HEK293 (cell line): ENCODE measurements at regions not wholly inside any gene's neighbourhood (a gene's known extent, or its start where the extent isn't known, plus 50 kb on each side); places are given as distances from the start of the nearest gene placed in this dataset.

Source experiments
- GFI1B ChIP-seq: fragments of 450-650 bp; formaldehyde crosslinking; IDR thresholded peaks from 2 replicates; pipeline ENCODE4 v1.5.1; 2016; ENCODE audit warnings: missing biosample characterization, missing genetic modification characterization
- HOXC10 ChIP-seq: sonication (generic); formaldehyde crosslinking; IDR thresholded peaks from 2 replicates; pipeline ENCODE4 v1.8.1; 2023; ENCODE audit warnings: mild to moderate bottlenecking, missing genetic modification reagents
- WT1 ChIP-seq: fragments of 450-650 bp; formaldehyde crosslinking; IDR thresholded peaks from 2 replicates; pipeline ENCODE4 v1.5.1; 2016; ENCODE audit warnings: missing biosample characterization, missing genetic modification characterization
- YY1 ChIP-seq: fragments of 450-650 bp; formaldehyde crosslinking; IDR thresholded peaks from 2 replicates; pipeline ENCODE4 v1.5.1; 2018; ENCODE audit warnings: missing biosample characterization, missing genetic modification characterization
- ZNF121 ChIP-seq: fragments of 450-650 bp; formaldehyde crosslinking; IDR thresholded peaks from 2 replicates; pipeline ENCODE4 v1.5.1; 2016; ENCODE audit warnings: missing biosample characterization, missing genetic modification characterization
- ZNF24 ChIP-seq: fragments of 450-650 bp; formaldehyde crosslinking; IDR thresholded peaks from 2 replicates; pipeline ENCODE4 v1.5.1; 2016; ENCODE audit warnings: missing biosample characterization, missing genetic modification characterization
- ZNF302 ChIP-seq: fragments of 450-650 bp; formaldehyde crosslinking; IDR thresholded peaks from 2 replicates; pipeline ENCODE4 v1.5.1; 2016; ENCODE audit warnings: missing biosample characterization, missing genetic modification characterization, low read depth
- ZNF398 ChIP-seq: fragments of 450-650 bp; formaldehyde crosslinking; IDR thresholded peaks from 2 replicates; pipeline ENCODE4 v1.5.1; 2017; ENCODE audit warnings: missing biosample characterization, missing genetic modification characterization
- ZNF561 ChIP-seq: fragments of 450-650 bp; IDR thresholded peaks from 2 replicates; pipeline ENCODE4 v1.5.1; 2018; ENCODE audit warnings: missing biosample characterization, missing genetic modification characterization, borderline replicate concordance
- ZNF660 ChIP-seq: fragments of 450-650 bp; IDR thresholded peaks from 2 replicates; pipeline ENCODE4 v1.5.1; 2018; ENCODE audit warnings: missing biosample characterization, mild to moderate bottlenecking, missing genetic modification characterization
- ZNF747 ChIP-seq: fragments of 450-650 bp; formaldehyde crosslinking; IDR thresholded peaks from 2 replicates; pipeline ENCODE4 v1.5.1; 2016; ENCODE audit warnings: missing biosample characterization, missing genetic modification characterization
- TF ChIP-seq, protein P1 (sequence below): fragments of 450-650 bp; formaldehyde crosslinking; IDR thresholded peaks from 2 replicates; pipeline ENCODE4 v1.5.1; 2016; ENCODE audit warnings: missing biosample characterization, missing genetic modification characterization
- TF ChIP-seq, protein P2 (sequence below): fragments of 450-650 bp; formaldehyde crosslinking; IDR thresholded peaks from 2 replicates; pipeline ENCODE4 v1.5.1; 2016; ENCODE audit warnings: missing biosample characterization, missing genetic modification characterization
- TF ChIP-seq, protein P3 (sequence below): fragments of 450-650 bp; IDR thresholded peaks from 2 replicates; pipeline ENCODE4 v1.5.1; 2018; ENCODE audit warnings: missing biosample characterization, missing genetic modification characterization

DNA sequence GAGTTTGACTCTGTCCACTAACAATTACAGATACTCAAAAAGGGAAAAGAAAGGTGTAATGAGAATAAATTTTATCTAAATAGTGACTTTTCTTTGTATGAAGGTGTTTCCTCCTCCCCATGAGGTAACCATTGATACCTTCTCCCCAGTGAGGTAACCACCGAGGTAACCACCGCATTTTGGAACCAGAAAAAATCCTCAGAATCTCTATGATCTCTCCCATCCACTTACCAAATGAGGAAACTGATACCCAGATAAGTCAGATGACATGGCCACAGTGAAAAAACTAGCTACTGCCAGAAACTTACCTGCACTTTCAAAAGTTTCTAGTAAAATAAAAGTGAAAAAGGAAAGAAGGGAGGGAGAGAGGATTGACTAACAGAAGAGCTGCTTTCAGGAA, 124.0 kb upstream of the FNDC3A start:
- TF ChIP-seq, protein P1, sequence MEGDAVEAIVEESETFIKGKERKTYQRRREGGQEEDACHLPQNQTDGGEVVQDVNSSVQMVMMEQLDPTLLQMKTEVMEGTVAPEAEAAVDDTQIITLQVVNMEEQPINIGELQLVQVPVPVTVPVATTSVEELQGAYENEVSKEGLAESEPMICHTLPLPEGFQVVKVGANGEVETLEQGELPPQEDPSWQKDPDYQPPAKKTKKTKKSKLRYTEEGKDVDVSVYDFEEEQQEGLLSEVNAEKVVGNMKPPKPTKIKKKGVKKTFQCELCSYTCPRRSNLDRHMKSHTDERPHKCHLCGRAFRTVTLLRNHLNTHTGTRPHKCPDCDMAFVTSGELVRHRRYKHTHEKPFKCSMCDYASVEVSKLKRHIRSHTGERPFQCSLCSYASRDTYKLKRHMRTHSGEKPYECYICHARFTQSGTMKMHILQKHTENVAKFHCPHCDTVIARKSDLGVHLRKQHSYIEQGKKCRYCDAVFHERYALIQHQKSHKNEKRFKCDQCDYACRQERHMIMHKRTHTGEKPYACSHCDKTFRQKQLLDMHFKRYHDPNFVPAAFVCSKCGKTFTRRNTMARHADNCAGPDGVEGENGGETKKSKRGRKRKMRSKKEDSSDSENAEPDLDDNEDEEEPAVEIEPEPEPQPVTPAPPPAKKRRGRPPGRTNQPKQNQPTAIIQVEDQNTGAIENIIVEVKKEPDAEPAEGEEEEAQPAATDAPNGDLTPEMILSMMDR (tag by site-specific recombination), result no peak
- TF ChIP-seq HOXC10 (CRISPR knock-in tag) (no peak), ZNF398 (tag by site-specific recombination) (no peak), ZNF747 (tag by site-specific recombination) (no peak), ZNF561 (tag by site-specific recombination) (no peak), GFI1B (tag by site-specific recombination) (no peak), YY1 (tag by site-specific recombination) (no peak), ZNF660 (tag by site-specific recombination) (no peak), ZNF121 (tag by site-specific recombination) (no peak), WT1 (no peak), ZNF302 (tag by site-specific recombination) (no peak), ZNF24 (tag by site-specific recombination) (no peak)
- TF ChIP-seq, protein P2, sequence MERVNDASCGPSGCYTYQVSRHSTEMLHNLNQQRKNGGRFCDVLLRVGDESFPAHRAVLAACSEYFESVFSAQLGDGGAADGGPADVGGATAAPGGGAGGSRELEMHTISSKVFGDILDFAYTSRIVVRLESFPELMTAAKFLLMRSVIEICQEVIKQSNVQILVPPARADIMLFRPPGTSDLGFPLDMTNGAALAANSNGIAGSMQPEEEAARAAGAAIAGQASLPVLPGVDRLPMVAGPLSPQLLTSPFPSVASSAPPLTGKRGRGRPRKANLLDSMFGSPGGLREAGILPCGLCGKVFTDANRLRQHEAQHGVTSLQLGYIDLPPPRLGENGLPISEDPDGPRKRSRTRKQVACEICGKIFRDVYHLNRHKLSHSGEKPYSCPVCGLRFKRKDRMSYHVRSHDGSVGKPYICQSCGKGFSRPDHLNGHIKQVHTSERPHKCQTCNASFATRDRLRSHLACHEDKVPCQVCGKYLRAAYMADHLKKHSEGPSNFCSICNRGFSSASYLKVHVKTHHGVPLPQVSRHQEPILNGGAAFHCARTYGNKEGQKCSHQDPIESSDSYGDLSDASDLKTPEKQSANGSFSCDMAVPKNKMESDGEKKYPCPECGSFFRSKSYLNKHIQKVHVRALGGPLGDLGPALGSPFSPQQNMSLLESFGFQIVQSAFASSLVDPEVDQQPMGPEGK (tag by site-specific recombination), result no peak
- TF ChIP-seq, protein P3, sequence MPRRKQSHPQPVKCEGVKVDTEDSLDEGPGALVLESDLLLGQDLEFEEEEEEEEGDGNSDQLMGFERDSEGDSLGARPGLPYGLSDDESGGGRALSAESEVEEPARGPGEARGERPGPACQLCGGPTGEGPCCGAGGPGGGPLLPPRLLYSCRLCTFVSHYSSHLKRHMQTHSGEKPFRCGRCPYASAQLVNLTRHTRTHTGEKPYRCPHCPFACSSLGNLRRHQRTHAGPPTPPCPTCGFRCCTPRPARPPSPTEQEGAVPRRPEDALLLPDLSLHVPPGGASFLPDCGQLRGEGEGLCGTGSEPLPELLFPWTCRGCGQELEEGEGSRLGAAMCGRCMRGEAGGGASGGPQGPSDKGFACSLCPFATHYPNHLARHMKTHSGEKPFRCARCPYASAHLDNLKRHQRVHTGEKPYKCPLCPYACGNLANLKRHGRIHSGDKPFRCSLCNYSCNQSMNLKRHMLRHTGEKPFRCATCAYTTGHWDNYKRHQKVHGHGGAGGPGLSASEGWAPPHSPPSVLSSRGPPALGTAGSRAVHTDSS, result no peak
